Epithelial cell of proximal tubule (primary cell): ENCODE measurements at regions not wholly inside any gene's neighbourhood (a gene's known extent, or its start where the extent isn't known, plus 50 kb on each side); places are given as distances from the start of the nearest gene placed in this dataset.
"Not testable (repeated sequence)": the region's sequence is repeated elsewhere in the genome, so short reads cannot be mapped to it uniquely, and the experiment has no call there.

Source experiments
- DNase-seq: peaks from one replicate; pipeline ENCODE4 v3.0.0-alpha.2; 2011; ENCODE audit warnings: low read depth
- H3K4me3 ChIP-seq: 2 replicates; pipeline ENCODE4 v1.5.1; 2011; ENCODE audit warnings: low read depth, mild to moderate bottlenecking, low read length
- TF ChIP-seq, protein P1 (sequence below): conservative IDR thresholded peaks from 2 replicates; pipeline ENCODE4 v1.5.1; 2012; ENCODE audit warnings: low read depth, mild to moderate bottlenecking, low read length

DNA sequence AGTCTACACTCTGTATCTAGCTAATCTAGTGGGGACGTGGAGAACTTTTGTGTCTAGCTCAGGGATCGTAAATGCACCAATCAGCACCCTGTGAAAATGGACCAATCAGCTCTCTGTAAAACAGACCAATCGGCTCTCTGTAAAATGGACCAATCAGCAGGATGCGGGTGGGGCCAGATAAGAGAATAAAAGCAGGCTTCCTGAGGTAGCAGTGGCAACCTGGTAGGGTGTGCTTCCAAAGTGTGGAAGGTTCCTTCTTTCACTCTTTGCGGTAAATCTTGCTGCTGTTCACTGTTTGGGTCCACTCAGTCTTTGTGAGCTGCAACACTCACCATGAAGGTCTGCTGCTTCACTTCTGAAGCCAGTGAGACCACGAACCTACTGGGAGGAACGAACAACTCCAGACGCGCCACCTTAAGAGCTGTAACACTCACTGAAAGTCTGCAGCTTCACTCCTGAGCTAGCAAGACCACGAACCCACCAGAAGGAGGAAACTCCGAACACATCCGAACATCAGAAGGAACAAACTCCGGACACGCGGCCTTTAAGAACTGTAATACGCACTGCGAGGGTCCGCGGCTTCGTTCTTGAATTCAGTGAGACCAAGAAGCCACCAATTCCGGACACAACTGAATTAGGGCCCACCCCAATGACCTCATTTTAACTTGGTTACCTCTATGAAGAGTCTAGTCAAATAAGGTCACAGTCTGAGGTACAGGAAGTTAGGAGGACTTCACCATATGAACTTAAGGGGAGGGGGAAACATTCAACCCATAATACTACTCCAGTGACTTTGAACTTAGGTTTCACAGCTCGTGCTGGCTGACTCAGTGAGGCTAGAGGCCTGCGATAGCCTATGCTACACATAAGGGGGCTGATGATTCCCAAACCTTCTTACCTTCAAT, 59.8 kb upstream of the LPGAT1 start:
- not testable (repeated sequence) for DNase-seq, H3K4me3 ChIP-seq

DNA sequence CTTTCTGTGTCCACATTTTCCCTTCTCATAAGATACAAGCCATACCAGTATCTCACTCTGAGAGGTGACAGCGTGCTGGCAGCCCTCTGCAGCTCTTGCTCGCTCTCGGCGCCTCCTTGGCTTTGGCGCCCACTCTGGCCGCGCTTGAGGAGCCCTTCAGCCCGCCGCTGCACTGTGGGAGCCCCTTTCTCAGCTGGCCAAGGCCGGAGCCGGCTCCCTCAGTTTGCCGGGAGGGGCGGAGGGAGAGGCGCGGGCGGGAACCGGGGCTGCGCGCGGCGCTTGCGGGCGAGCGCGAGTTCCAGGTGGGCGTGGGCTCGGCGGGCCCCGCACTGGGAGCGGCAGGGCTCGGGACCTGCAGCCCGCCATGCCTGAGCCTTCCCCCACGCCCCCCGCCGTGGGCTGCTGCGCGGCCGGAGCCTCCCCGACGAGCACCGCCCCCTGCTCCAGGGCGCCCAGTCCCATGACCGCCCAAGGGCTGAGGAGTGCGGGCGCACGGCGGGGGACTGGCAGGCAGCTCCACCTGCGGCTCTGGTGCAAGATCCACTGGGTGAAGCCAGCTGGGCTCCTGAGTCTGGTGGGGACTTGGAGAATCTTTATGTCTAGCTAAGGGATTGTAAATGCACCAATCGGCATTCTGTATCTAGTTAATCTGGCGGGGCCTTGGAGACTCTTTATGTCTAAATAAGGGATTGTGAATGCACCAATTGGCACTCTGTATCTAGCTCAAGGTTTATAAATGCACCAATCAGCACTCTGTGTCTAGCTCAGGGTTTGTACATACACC, 58.9 kb upstream of the LPGAT1 start:
- not testable (repeated sequence) for DNase-seq, H3K4me3 ChIP-seq

DNA sequence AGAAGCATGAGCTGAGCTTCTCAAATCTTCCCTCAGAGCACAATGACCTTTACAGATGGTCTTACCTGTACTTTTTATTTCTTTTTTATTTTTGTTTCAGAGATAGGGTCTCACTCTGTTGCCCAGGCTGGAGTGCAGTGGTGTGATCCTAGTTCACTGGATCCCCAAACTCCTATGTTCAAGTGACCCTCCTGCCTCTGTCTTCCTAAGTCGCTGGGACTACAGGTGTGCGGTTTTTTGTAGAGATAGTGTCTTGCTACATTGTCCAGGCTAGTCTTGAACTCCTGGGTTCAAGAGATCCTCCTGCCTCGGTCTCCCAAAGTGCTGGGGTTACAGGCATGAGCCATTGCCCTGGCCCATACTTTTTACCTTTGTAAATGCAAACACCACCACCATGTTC, 56.0 kb upstream of the LPGAT1 start:
- TF ChIP-seq, protein P1, sequence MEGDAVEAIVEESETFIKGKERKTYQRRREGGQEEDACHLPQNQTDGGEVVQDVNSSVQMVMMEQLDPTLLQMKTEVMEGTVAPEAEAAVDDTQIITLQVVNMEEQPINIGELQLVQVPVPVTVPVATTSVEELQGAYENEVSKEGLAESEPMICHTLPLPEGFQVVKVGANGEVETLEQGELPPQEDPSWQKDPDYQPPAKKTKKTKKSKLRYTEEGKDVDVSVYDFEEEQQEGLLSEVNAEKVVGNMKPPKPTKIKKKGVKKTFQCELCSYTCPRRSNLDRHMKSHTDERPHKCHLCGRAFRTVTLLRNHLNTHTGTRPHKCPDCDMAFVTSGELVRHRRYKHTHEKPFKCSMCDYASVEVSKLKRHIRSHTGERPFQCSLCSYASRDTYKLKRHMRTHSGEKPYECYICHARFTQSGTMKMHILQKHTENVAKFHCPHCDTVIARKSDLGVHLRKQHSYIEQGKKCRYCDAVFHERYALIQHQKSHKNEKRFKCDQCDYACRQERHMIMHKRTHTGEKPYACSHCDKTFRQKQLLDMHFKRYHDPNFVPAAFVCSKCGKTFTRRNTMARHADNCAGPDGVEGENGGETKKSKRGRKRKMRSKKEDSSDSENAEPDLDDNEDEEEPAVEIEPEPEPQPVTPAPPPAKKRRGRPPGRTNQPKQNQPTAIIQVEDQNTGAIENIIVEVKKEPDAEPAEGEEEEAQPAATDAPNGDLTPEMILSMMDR = no peak
- no peak for DNase-seq

DNA sequence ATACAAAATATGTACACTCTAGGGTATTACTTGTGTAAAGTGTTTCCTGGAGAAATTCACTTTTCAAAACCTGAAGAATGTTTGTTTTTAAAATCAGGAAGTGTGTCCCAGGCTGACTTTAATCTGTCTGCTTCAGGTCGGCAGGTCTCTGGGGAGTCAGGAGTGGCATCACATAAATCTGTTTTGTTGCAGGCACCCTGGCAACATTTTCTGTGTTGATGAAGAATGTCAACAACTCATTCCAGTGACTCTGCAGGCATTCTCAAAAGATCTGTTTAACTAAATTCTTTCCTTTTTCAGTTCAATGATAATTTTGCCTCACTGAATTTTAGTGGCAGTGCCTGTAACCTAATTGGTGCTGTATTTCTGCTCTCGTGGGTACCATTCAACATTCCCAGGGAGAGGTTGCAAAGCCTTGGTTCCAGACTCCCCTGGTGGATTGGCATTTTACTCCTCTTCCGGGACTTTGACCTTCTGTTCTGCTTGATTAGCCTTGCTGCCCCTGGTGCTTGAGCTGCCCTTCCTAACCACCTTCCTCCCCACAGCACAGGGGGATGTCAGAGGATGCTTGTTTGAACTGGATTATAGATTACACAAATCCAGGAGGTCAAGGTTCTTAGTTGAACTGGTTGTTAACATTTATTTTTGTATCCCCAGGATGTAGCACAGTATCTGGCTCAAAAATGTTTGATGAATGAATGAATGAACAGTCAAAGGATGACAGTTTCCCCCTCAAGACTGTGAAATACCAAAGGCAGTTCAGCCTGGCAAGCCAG, 55.4 kb upstream of the LPGAT1 start:
- no peak overlapping the region for H3K4me3 ChIP-seq
- TF ChIP-seq, protein P1 = peak; percentile 9
- peak; percentile 38 for DNase-seq

More for the DNA sequence above, 56.0 kb upstream of the LPGAT1 start:
- H3K4me3 ChIP-seq = no peak overlapping the region

DNA sequence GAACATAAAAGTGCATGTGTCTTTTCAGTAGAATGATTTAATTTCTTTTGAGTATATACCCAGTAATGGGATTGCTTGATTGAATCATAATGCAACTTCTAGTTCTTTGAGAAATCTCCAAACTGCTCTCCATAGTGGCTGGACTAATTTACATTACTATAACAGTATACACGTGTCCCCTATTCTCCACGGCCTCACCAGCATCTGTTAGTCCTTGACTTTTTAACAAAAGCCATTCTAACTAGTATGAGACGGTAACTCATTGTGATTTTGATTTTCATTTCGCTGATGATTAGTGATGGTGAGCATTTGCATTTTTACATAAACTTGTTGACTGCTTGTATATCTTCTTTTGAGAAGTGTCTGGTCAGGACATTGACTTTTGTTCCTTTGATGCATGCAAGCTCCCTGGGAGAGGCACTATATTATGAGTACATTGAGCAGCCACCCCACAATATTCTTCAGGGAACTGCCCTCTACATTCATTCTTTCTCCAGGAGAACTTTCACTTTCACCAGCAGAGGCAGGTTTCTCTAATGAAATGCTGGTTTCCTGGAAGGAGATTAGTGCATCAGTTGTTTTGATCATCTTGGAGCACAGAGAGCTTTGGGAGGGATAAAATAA, 51.9 kb upstream of the LPGAT1 start:
- H3K4me3 ChIP-seq = no peak overlapping the region
- DNase-seq = no peak
- TF ChIP-seq, protein P1 = peak; percentile 9
